ENCODE measurements at regions not wholly inside any gene's neighbourhood (a gene's known extent, or its start where the extent isn't known, plus 50 kb on each side); places are given as distances from the start of the nearest gene placed in this dataset.

GRCh38 chr12:82174936-82175335 lies 183.3 kb downstream of the CCDC59 start:
- TF ChIP-seq CTCF (IDR thresholded peaks at IDR 0.05; ENCODE audit: low read depth, low read length, missing input control) (no peak), ZBTB33 (IDR thresholded peaks at IDR 0.05) (no peak), GABPA (IDR thresholded peaks at IDR 0.05 in 1 of 2, conservative IDR thresholded peaks at IDR 0.05 in 1 of 2) (no peak), FOXA1 (IDR thresholded peaks at IDR 0.05) (no peak), RAD21 (IDR thresholded peaks at IDR 0.05) (no peak), SP1 (IDR thresholded peaks at IDR 0.05) (no peak), EGR1 (IDR thresholded peaks at IDR 0.05; ENCODE audit: low read depth in 2 of 2) (no peak)
